ENCODE measurements at regions not wholly inside any gene's neighbourhood (a gene's known extent, or its start where the extent isn't known, plus 50 kb on each side); places are given as distances from the start of the nearest gene placed in this dataset.

DNA sequence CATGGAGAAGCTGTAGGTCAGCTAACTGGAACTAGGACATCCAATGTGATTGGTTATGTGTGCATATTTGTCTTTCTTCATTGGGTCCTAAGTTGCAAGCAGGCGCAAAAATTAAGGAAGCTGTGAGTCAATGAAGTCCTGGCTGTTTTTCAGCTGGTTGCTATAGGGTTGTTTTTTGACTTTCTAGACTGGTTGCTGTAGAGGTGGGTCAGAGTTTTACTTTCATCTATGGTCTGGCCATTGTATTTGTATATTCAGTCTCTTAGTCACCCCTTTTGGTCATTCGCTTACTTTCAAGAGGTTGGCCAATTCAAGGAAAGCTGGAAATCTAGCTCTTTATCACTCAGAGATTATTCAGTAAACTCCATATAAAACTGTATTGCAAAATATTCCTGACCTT lies 62.0 kb upstream of the AMZ2 start:
- H3K79me2 ChIP-seq (ENCODE audit: insufficient read depth, low read length): no peaks in the 10 kb centered on the region
- no peak overlapping the region for H3K4me2 ChIP-seq (ENCODE audit: insufficient read depth, insufficient read length, low read length)
- H4K5ac ChIP-seq (ENCODE audit: insufficient read length, low read depth, low read length): no peak overlapping the region
- no peaks in the 10 kb centered on the region for H3K27me3 ChIP-seq (ENCODE audit: insufficient read depth, low read length)
- H2AK5ac ChIP-seq (ENCODE audit: insufficient read length, low read length): no peak overlapping the region
- peaks cover 0 to 2% of the 10 kb centered on the region in 2 experiments; a peak in 2 of 5 replicates for H3K9me3 Mint-ChIP-seq
- TF ChIP-seq, protein P1, sequence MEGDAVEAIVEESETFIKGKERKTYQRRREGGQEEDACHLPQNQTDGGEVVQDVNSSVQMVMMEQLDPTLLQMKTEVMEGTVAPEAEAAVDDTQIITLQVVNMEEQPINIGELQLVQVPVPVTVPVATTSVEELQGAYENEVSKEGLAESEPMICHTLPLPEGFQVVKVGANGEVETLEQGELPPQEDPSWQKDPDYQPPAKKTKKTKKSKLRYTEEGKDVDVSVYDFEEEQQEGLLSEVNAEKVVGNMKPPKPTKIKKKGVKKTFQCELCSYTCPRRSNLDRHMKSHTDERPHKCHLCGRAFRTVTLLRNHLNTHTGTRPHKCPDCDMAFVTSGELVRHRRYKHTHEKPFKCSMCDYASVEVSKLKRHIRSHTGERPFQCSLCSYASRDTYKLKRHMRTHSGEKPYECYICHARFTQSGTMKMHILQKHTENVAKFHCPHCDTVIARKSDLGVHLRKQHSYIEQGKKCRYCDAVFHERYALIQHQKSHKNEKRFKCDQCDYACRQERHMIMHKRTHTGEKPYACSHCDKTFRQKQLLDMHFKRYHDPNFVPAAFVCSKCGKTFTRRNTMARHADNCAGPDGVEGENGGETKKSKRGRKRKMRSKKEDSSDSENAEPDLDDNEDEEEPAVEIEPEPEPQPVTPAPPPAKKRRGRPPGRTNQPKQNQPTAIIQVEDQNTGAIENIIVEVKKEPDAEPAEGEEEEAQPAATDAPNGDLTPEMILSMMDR (conservative IDR thresholded peaks at IDR 0.05): no peak
- no CpG with 5 or more reads among the region's 2 CpGs for WGBS (ENCODE audit: extremely low coverage, insufficient read length, low lambda C conversion rate)
- H3K4me3 Mint-ChIP-seq: no peak overlapping the region
- H3K23ac ChIP-seq (ENCODE audit: insufficient read length, low read depth, low read length): no peak overlapping the region
- H3K14ac ChIP-seq (ENCODE audit: insufficient read depth, low read length): no peak overlapping the region
- H3K79me1 ChIP-seq (ENCODE audit: insufficient read depth, low read depth, low read length, poor library complexity, severe bottlenecking): no peaks in the 10 kb centered on the region
- H3K36me3 Mint-ChIP-seq (ENCODE audit: insufficient read depth in 1 of 3, low read depth in 3 of 3): no peaks in the 10 kb centered on the region
- H3K4ac ChIP-seq (ENCODE audit: low read depth, low read length): no peak overlapping the region
- no peaks in the 10 kb centered on the region for H3K4me1 ChIP-seq (ENCODE audit: insufficient read depth, low read length)
- H4K20me1 ChIP-seq (ENCODE audit: control insufficient read depth, insufficient read depth, insufficient read length): no peaks in the 10 kb centered on the region
- no peak overlapping the region for H3T11ph ChIP-seq (ENCODE audit: low read length)
- H2BK5ac ChIP-seq (ENCODE audit: insufficient read length, low read length): no peak overlapping the region
- no peak overlapping the region; a peak in 1 of 7 replicates for H3K27ac Mint-ChIP-seq
- H2AFZ ChIP-seq (ENCODE audit: low read length): no peak overlapping the region
- H3K9me3 ChIP-seq (ENCODE audit: control insufficient read depth, low read depth, low read length): no peaks in the 10 kb centered on the region
- no peak overlapping the region for H2BK15ac ChIP-seq (ENCODE audit: low read depth, low read length)
- H3K56ac ChIP-seq (ENCODE audit: insufficient read length, low read depth, low read length): no peak overlapping the region
- no peaks in the 10 kb centered on the region for H3K23me2 ChIP-seq (ENCODE audit: insufficient read length, low read depth, low read length, poor library complexity, severe bottlenecking)
- H3K4me1 Mint-ChIP-seq: peaks cover 8 to 11% of the 10 kb centered on the region in 2 experiments
- no peak overlapping the region for H2BK20ac ChIP-seq (ENCODE audit: low read depth, low read length, poor library complexity, severe bottlenecking)
- H4K91ac ChIP-seq (ENCODE audit: insufficient read length, low read depth, low read length): no peak overlapping the region
- no peak for DNase-seq
- H3K27ac ChIP-seq (ENCODE audit: insufficient read length, low read depth, low read length): no peak overlapping the region
- no peak overlapping the region for H4K8ac ChIP-seq (replicated peaks; ENCODE audit: insufficient read length, low read depth, low read length)
- H3K18ac ChIP-seq (ENCODE audit: insufficient read length, low read depth, low read length): no peak overlapping the region
- no peak overlapping the region for H2BK120ac ChIP-seq (ENCODE audit: low read depth, low read length, poor library complexity, severe bottlenecking)
- H3K27me3 Mint-ChIP-seq (ENCODE audit: low read depth): peaks cover 7% of the 10 kb centered on the region
- H2BK12ac ChIP-seq (ENCODE audit: insufficient read length, low read depth, low read length): no peak overlapping the region
- H3K9ac ChIP-seq (ENCODE audit: extremely low read depth, insufficient read length, low read length): no peak overlapping the region

Measured in H9 (cell line).